Cardiac fibroblast (primary cell): ENCODE measurements at regions not wholly inside any gene's neighbourhood (a gene's known extent, or its start where the extent isn't known, plus 50 kb on each side); places are given as distances from the start of the nearest gene placed in this dataset.

ENCODE experiments used
- DNase-seq, 2 donors: peaks; one replicate each; pipeline versions ENCODE4 v3.0.0 to v3.0.0-alpha.2; 2010; ENCODE audit warnings: low read depth in 2 of 2
- H3K4me3 ChIP-seq, 2 donors: replicated peaks in 1 of 2; 1 replicate in 1 of 2; 2 replicates in 1 of 2; pipeline ENCODE4 v1.5.1; 2011; ENCODE audit warnings: low read depth in 2 of 2, low read length in 2 of 2, mild to moderate bottlenecking in 2 of 2, moderate library complexity in 1 of 2
- CTCF ChIP-seq: IDR thresholded peaks from one replicate; pipeline ENCODE4 v1.5.1; 2011; ENCODE audit warnings: low read depth, mild to moderate bottlenecking, low read length, inconsistent platforms

GRCh38 chr11:86161336-86161735, 83.2 kb upstream of the EED start:
- no peak for DNase-seq
- no peak overlapping the region for H3K4me3 ChIP-seq
- no peak for TF ChIP-seq CTCF

DNA sequence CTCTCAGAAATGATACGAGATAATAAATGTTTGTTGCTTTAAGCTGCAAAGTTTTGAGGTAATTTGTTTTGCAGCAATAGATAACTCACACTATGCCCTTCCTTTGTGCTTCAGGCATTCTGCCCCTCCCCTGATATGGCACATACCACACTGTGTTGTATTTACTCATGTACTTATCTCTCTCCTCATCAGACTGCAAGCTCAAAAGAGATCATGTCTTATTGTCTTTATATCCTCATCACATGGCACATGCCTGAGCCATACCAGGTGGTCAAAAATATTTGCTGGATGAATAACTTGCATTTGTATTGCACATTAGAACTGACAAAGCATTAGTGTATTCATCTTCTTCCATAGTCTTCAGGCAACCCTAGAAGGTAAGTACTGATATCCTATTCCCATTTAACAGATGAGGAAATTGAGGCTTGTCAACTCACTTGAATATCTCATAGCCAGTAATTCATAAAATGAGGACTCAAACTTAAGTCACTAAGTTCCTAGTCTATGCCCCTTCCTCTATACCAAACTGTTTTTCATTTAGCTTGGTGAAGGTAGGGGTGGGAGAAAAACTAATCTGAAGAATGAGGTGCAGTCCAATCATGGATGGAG, 83.9 kb upstream of the EED start:
- H3K4me3 ChIP-seq: no peak overlapping the region
- peak; percentile 31 to 68 for DNase-seq
- TF ChIP-seq CTCF: no peak

GRCh38 chr11:86159581-86159891, 85.0 kb upstream of the EED start:
- no peak for DNase-seq
- no peak for TF ChIP-seq CTCF
- no peak overlapping the region for H3K4me3 ChIP-seq

DNA sequence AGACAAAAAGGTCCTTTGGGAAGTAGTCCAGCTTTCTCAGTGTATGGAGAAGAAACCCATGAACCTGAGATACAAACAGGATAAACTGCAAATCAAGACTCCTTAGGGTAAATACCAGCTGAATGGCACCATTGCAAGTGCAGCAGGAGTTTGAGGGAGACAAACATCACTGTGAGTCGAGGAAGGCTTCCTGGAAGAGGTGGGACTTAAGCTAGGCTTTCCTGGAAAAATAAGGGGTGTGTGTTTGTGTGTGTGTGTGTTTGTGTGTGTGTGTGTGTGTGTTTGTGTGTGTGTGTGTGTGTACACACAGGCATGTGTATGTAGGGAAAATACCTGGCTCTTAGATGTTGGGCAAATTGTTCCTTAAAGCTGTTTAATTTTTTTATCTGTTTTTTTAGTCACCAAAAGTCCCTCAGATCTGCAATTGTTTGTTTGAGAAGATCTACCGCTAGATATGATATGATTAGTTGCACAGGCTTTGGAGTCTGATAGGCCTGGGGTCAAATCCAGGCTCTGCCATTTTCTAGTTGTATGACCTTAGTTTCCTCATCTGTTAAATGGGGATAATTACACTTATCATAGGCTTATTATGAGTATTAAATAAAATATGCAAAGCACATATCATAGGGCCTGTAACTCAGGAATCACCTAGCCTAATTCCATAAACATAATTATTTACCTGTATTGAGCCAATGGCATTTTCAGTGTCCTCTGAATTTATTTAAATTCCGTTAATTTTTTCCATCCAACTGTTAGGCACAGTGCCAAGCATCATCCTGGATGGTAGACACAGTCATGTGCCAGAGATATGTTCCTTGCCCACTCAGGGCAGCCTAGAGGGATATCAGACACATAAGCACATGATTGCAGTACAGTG, 85.6 kb upstream of the EED start:
- H3K4me3 ChIP-seq: no peak overlapping the region
- no peak for TF ChIP-seq CTCF
- DNase-seq: no peak

DNA sequence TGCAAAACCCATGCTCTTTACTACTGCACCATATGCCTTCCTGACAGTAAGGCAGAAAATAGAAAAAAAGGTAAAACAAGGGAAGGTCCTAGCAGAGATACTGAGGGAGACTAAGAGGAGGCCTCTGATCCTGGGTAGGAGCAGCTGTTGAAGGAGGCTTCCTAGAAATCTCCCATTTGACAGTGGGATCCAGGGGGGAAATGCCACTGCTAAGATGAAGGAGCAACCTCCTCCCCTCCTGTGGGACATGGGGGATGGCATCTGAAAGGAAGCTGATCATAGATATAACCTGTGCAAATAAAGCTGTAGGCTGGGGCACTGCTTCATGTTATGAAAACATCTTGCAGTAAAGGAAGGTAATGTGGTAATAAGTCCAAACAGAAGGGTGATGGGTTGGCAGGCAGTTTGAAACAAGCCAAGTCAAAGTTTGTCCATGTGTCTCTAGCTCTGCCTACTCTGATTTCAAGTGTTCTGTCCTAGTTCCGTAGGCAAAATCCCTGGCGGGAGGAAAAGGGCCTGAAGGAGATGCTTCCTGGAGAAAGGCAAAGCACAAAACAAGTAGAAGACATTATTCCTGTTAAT, 86.7 kb upstream of the EED start:
- no peak for TF ChIP-seq CTCF
- no peak for DNase-seq
- H3K4me3 ChIP-seq: no peak overlapping the region

DNA sequence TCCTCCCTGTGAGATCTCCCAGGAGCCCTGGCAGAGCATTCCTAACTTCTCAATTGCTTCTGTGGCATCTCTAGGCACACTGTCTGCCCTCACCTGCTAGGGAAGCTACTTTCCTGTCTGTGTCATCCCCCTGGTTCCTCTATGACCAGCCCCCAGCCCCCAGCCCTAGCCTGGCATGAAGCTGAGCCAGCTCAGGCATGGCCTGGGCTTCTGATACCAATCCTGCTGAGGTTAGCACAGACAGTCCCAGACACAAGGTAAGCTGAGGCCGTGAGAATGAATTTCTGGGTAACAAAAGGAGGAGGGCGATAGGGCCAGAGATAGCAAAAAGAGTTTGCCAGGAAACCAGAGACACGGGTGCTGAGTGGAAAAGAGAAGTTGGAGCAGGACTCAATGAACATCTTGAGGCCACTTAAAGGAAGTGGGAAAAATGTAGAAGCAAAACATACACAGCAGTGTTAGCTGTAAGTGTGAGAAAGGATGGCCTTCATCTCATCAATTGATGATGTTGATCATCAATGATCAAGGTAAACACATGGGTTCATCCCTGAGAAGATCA, 87.6 kb upstream of the PICALM start:
- no peak overlapping the region for H3K4me3 ChIP-seq
- no peak for DNase-seq
- no peak for TF ChIP-seq CTCF
